ENCODE measurements at regions not wholly inside any gene's neighbourhood (a gene's known extent, or its start where the extent isn't known, plus 50 kb on each side); places are given as distances from the start of the nearest gene placed in this dataset.

- Histone ChIP-seq H3K79me2 (ENCODE audit: insufficient read depth, low read length) (no peaks in the 10 kb centered on the region), H3K27me3 (ENCODE audit: low read length) (no peaks in the 10 kb centered on the region), H3K27ac (ENCODE audit: low read depth, low read length) (no peak overlapping the region), H2AFZ (ENCODE audit: low read depth, low read length, severe bottlenecking) (no peak overlapping the region), H4K20me1 (ENCODE audit: low read depth, low read length) (no peaks in the 10 kb centered on the region), H3F3A (ENCODE audit: insufficient read depth) (no peaks in the 10 kb centered on the region), H3K4me3 (ENCODE audit: insufficient read depth, low read length, poor library complexity, severe bottlenecking) (no peak overlapping the region), H3K9me2 (replicated peaks; ENCODE audit: insufficient read depth, low read length) (no peaks in the 10 kb centered on the region), H3K36me3 (ENCODE audit: low read length) (no peaks in the 10 kb centered on the region), H3K9me3 (ENCODE audit: insufficient read depth, low read length) (no peaks in the 10 kb centered on the region), H3K4me2 (ENCODE audit: low read depth, low read length, poor library complexity, severe bottlenecking) (no peak overlapping the region), H3K9ac (ENCODE audit: low read length) (no peak overlapping the region)
- TF ChIP-seq EZH2phosphoT487 (conservative IDR thresholded peaks at IDR 0.05; ENCODE audit: low read length) (no peak), CTCF (IDR thresholded peaks at IDR 0.05; ENCODE audit: insufficient read depth, low read length, poor library complexity, severe bottlenecking) (no peak)
These were observed 422.1 kb downstream of the BCOR start for GRCh38 chrX:39675619-39676018.

GRCh38 chrX:39676434-39676833 is 421.3 kb downstream of the BCOR start:
- Histone ChIP-seq H3K36me3 (ENCODE audit: low read length) (no peaks in the 10 kb centered on the region), H3K27me3 (ENCODE audit: low read length) (no peaks in the 10 kb centered on the region), H3K4me3 (ENCODE audit: insufficient read depth, low read length, poor library complexity, severe bottlenecking) (no peak overlapping the region), H3K4me2 (ENCODE audit: low read depth, low read length, poor library complexity, severe bottlenecking) (no peak overlapping the region), H3K9me3 (ENCODE audit: insufficient read depth, low read length) (no peaks in the 10 kb centered on the region), H3F3A (ENCODE audit: insufficient read depth) (no peaks in the 10 kb centered on the region), H3K79me2 (ENCODE audit: insufficient read depth, low read length) (no peaks in the 10 kb centered on the region), H3K9ac (ENCODE audit: low read length) (no peak overlapping the region), H2AFZ (ENCODE audit: low read depth, low read length, severe bottlenecking) (no peak overlapping the region), H4K20me1 (ENCODE audit: low read depth, low read length) (no peaks in the 10 kb centered on the region), H3K27ac (ENCODE audit: low read depth, low read length) (no peak overlapping the region), H3K9me2 (replicated peaks; ENCODE audit: insufficient read depth, low read length) (no peaks in the 10 kb centered on the region)
- TF ChIP-seq CTCF (IDR thresholded peaks at IDR 0.05; ENCODE audit: insufficient read depth, low read length, poor library complexity, severe bottlenecking): no peak

GRCh38 chrX:39677585-39677977 is 420.2 kb downstream of the BCOR start:
- Histone ChIP-seq H3K9ac (ENCODE audit: low read length) (no peak overlapping the region), H3K27ac (ENCODE audit: low read depth, low read length) (no peak overlapping the region), H3K9me3 (ENCODE audit: insufficient read depth, low read length) (no peaks in the 10 kb centered on the region), H3K79me2 (ENCODE audit: insufficient read depth, low read length) (no peaks in the 10 kb centered on the region), H3K4me2 (ENCODE audit: low read depth, low read length, poor library complexity, severe bottlenecking) (no peak overlapping the region), H3K36me3 (ENCODE audit: low read length) (no peaks in the 10 kb centered on the region), H3K4me3 (ENCODE audit: insufficient read depth, low read length, poor library complexity, severe bottlenecking) (no peak overlapping the region), H3F3A (ENCODE audit: insufficient read depth) (no peaks in the 10 kb centered on the region), H2AFZ (ENCODE audit: low read depth, low read length, severe bottlenecking) (no peak overlapping the region), H3K27me3 (ENCODE audit: low read length) (no peaks in the 10 kb centered on the region), H4K20me1 (ENCODE audit: low read depth, low read length) (no peaks in the 10 kb centered on the region), H3K9me2 (replicated peaks; ENCODE audit: insufficient read depth, low read length) (no peaks in the 10 kb centered on the region)
- TF ChIP-seq EZH2phosphoT487 (conservative IDR thresholded peaks at IDR 0.05; ENCODE audit: low read length) (no peak), CTCF (IDR thresholded peaks at IDR 0.05; ENCODE audit: insufficient read depth, low read length, poor library complexity, severe bottlenecking) (no peak)
